ENCODE measurements at regions not wholly inside any gene's neighbourhood (a gene's known extent, or its start where the extent isn't known, plus 50 kb on each side); places are given as distances from the start of the nearest gene placed in this dataset.

GRCh38 chr1:221394011-221394544 lies 347.8 kb downstream of the DUSP10 start:
- TF ChIP-seq CTCF (conservative IDR thresholded peaks at IDR 0.05; ENCODE audit: low read depth, low read length) (no peak), EZH2 (IDR thresholded peaks at IDR 0.05; ENCODE audit: low read length, unreplicated experiment) (no peak)

Measured in PC-3 (cell line).